Ovary (tissue), 3 donors: ENCODE measurements at regions not wholly inside any gene's neighbourhood (a gene's known extent, or its start where the extent isn't known, plus 50 kb on each side); places are given as distances from the start of the nearest gene placed in this dataset.

Source experiments
- EP300 ChIP-seq: sonication (generic); formaldehyde crosslinking; IDR thresholded peaks from one replicate; pipeline ENCODE4 v1.6.1; 2017; ENCODE audit warnings: antibody characterized with exemption
- POLR2A ChIP-seq: fragments of 450-650 bp; IDR thresholded peaks from one replicate; pipeline ENCODE4 v1.6.1; 2017; ENCODE audit warnings: antibody characterized with exemption, mild to moderate bottlenecking, moderate library complexity
- TF ChIP-seq, protein P1 (sequence below), 3 donors: fragments of 450-650 bp in 2 of 3; fragments of 200-600 bp in 1 of 3; IDR thresholded peaks; one replicate each; pipeline versions ENCODE4 v1.5.1 to v1.8.0; 2016 to 2022; ENCODE audit warnings: antibody characterized with exemption in 3 of 3, mild to moderate bottlenecking in 1 of 3
- donor health status: DM: no; HTN: no; CAD: no.

- TF ChIP-seq, protein P1, sequence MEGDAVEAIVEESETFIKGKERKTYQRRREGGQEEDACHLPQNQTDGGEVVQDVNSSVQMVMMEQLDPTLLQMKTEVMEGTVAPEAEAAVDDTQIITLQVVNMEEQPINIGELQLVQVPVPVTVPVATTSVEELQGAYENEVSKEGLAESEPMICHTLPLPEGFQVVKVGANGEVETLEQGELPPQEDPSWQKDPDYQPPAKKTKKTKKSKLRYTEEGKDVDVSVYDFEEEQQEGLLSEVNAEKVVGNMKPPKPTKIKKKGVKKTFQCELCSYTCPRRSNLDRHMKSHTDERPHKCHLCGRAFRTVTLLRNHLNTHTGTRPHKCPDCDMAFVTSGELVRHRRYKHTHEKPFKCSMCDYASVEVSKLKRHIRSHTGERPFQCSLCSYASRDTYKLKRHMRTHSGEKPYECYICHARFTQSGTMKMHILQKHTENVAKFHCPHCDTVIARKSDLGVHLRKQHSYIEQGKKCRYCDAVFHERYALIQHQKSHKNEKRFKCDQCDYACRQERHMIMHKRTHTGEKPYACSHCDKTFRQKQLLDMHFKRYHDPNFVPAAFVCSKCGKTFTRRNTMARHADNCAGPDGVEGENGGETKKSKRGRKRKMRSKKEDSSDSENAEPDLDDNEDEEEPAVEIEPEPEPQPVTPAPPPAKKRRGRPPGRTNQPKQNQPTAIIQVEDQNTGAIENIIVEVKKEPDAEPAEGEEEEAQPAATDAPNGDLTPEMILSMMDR (IDR thresholded peaks at IDR 0.05) = no peak
- no peak for TF ChIP-seq EP300
- TF ChIP-seq POLR2A = no peak
Observed at GRCh38 chr2:226531061-226531810, 268.4 kb downstream of the IRS1 start.
